ENCODE measurements at regions not wholly inside any gene's neighbourhood (a gene's known extent, or its start where the extent isn't known, plus 50 kb on each side); places are given as distances from the start of the nearest gene placed in this dataset.
"Not testable (repeated sequence)": the region's sequence is repeated elsewhere in the genome, so short reads cannot be mapped to it uniquely, and the experiment has no call there.

GRCh38 chr17:16839242-16840175 is 132.4 kb downstream of the TNFRSF13B start:
- not testable (repeated sequence) for H3K4me1 ChIP-seq (ENCODE audit: low read depth, poor library complexity, severe bottlenecking); H3K4me2 ChIP-seq; H3K9ac ChIP-seq; H3K36me3 ChIP-seq (ENCODE audit: insufficient read depth); H3K79me2 ChIP-seq (ENCODE audit: insufficient read depth, low read depth); H3K27me3 ChIP-seq (ENCODE audit: insufficient read depth, low read depth); H3K4me3 ChIP-seq (IDR thresholded peaks at IDR 0.05; ENCODE audit: insufficient read depth, low read depth, low read length); H2AFZ ChIP-seq (ENCODE audit: low read depth); H4K20me1 ChIP-seq (ENCODE audit: insufficient read depth); H3K27ac ChIP-seq

DNA sequence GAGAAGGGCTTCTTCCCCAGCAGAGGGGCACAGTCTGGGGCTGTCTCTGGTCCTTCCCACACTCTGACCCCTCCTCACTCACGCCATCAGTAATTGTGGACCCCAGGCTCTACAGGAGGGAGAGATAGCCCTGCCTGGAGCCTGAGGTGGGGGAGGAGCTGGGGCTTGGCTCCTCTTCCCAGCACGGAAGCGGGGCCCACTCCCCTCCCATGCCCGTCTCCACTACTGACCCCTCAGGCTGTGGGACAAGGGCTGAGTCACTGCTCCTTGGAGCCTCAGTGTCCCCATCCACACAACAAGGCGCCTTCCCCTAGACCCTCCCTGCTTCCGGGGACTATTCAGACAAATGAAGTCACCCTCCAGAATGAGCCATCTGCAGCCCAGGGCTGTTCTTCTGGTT is 133.1 kb downstream of the TNFRSF13B start:
- not testable (repeated sequence) for H4K20me1 ChIP-seq (ENCODE audit: insufficient read depth); H2AFZ ChIP-seq (ENCODE audit: low read depth); H3K9ac ChIP-seq; H3K4me1 ChIP-seq (ENCODE audit: low read depth, poor library complexity, severe bottlenecking); H3K27me3 ChIP-seq (ENCODE audit: insufficient read depth, low read depth); H3K79me2 ChIP-seq (ENCODE audit: insufficient read depth, low read depth); H3K4me3 ChIP-seq (IDR thresholded peaks at IDR 0.05; ENCODE audit: insufficient read depth, low read depth, low read length); H3K27ac ChIP-seq; H3K4me2 ChIP-seq; H3K36me3 ChIP-seq (ENCODE audit: insufficient read depth)

DNA sequence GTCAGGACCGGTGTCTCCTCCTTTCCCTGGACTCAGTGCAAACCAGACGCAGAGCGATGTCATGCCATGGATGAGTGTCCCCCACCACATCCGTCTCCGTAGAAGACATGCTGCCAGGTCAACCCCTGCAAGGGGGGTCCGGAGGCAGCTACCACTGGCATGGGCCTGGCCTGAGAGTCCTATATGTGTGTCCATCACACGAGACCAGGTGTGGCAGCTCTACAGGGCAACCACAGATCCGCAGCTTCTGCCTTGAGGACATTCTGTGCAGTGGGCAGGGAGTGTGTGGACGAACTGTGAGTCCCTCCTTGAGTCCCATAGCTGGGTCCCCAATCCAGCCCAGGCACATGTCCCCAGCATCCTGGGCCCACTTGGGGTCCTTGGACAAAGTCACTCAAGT is 133.6 kb downstream of the TNFRSF13B start:
- not testable (repeated sequence) for H3K79me2 ChIP-seq (ENCODE audit: insufficient read depth, low read depth); H3K36me3 ChIP-seq (ENCODE audit: insufficient read depth); H4K20me1 ChIP-seq (ENCODE audit: insufficient read depth); H3K27ac ChIP-seq; H2AFZ ChIP-seq (ENCODE audit: low read depth); H3K4me2 ChIP-seq; H3K27me3 ChIP-seq (ENCODE audit: insufficient read depth, low read depth); H3K9ac ChIP-seq; H3K4me3 ChIP-seq (IDR thresholded peaks at IDR 0.05; ENCODE audit: insufficient read depth, low read depth, low read length); H3K4me1 ChIP-seq (ENCODE audit: low read depth, poor library complexity, severe bottlenecking)

DNA sequence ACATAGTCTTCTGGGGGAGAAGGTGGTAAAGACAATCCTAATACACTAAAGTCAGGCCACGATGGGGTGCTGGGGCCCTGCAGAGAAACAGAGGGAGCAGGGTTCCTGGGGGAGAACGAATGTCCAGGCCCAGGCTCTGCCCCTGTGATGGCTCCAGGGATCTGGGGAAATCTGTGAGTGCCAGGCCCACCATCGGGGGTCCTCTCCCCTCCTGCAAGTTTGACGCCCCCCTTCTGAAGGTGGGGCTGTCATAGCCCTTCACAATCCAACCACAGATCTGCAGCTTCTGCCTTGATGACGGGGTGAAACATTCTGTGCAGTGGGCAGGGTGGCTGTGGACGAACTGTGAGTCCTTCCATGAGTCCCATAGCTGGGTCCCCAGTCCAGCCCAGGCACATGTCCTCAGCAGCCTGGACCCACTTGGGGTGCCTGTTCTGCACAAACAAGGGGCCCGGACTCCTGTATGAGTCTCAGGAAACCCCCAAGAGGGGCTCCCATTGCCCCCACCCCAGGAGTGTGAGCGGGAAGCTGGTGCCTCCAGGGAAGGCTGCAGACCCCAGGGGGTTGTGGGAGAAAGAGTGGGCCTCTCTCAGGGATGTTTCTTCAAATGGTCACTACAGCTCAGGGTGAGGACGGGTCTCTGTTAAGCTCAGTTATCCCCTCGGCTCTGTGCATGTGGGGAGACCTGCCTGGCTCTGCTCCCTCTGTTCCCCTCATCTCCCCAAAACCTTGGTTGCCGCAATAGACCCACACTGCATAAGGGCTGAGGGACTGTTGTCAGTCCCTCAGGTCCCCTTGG is 134.3 kb downstream of the TNFRSF13B start:
- H3K9ac ChIP-seq; H3K4me3 ChIP-seq (IDR thresholded peaks at IDR 0.05; ENCODE audit: insufficient read depth, low read depth, low read length); H4K20me1 ChIP-seq (ENCODE audit: insufficient read depth); H3K79me2 ChIP-seq (ENCODE audit: insufficient read depth, low read depth); H3K27ac ChIP-seq; H2AFZ ChIP-seq (ENCODE audit: low read depth); H3K36me3 ChIP-seq (ENCODE audit: insufficient read depth); H3K4me1 ChIP-seq (ENCODE audit: low read depth, poor library complexity, severe bottlenecking); H3K27me3 ChIP-seq (ENCODE audit: insufficient read depth, low read depth); H3K4me2 ChIP-seq: not testable (repeated sequence)

DNA sequence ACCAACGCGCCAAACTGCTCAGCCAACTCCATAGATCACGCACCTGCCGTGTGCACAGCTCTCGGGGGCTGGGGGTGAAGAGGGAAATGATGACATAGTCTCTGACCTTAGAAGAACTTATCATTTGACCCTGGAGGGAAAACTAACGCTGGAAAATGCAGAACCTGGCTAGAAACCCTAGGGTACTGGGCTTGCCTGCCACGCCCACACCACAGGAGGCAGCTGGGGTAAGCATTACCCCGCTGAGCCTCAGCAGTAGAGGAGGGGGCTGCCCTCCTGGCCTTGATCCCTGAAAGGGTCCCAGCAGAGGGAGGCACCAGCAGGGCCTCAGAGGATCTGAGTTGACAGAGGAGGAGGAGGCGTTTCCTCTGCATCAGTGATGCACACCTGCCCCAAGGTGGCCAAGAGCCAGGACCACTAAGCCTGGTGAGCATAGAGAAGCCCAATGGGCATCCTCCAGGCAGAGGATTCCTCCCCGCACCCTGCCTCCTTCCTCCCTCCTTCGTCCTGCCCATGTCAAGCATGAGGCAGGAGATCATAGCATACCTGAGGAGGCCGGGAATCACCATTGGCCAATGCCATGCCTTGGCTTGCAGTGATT is 135.5 kb downstream of the TNFRSF13B start:
- H3K4me2 ChIP-seq; H3K27ac ChIP-seq; H3K4me3 ChIP-seq (IDR thresholded peaks at IDR 0.05; ENCODE audit: insufficient read depth, low read depth, low read length); H3K9ac ChIP-seq; H3K36me3 ChIP-seq (ENCODE audit: insufficient read depth); H3K4me1 ChIP-seq (ENCODE audit: low read depth, poor library complexity, severe bottlenecking); H4K20me1 ChIP-seq (ENCODE audit: insufficient read depth); H3K79me2 ChIP-seq (ENCODE audit: insufficient read depth, low read depth); H2AFZ ChIP-seq (ENCODE audit: low read depth); H3K27me3 ChIP-seq (ENCODE audit: insufficient read depth, low read depth): not testable (repeated sequence)

- not testable (repeated sequence) for H3K27ac ChIP-seq; H3K79me2 ChIP-seq (ENCODE audit: insufficient read depth, low read depth); H3K4me1 ChIP-seq (ENCODE audit: low read depth, poor library complexity, severe bottlenecking); H3K9ac ChIP-seq; H2AFZ ChIP-seq (ENCODE audit: low read depth); H3K4me2 ChIP-seq; H3K36me3 ChIP-seq (ENCODE audit: insufficient read depth); H3K4me3 ChIP-seq (IDR thresholded peaks at IDR 0.05; ENCODE audit: insufficient read depth, low read depth, low read length); H4K20me1 ChIP-seq (ENCODE audit: insufficient read depth); H3K27me3 ChIP-seq (ENCODE audit: insufficient read depth, low read depth)
Measured at GRCh38 chr17:16833517-16833916, 138.4 kb downstream of the TNFRSF13B start.

DNA sequence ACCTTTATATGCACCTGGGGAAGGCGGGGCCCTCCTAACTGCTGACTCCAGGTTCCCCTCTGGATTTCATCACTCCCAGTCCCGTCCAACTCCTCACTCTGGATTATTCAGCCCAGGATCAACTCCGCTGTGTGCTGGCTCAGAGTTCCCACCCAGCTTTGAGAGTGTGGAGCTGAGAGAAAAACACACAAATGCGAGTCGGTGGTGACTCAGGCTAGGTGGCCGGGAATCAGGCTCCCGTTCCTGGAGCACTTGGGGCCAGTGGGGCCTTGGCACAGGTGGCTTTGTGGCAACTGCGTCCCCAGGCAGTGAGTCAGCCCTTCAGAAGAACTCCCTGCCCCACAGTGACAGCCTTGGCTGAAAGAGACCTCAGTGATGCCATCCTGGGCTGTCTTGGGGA is 139.1 kb downstream of the TNFRSF13B start:
- H3K4me3 ChIP-seq (IDR thresholded peaks at IDR 0.05; ENCODE audit: insufficient read depth, low read depth, low read length); H3K79me2 ChIP-seq (ENCODE audit: insufficient read depth, low read depth); H3K27ac ChIP-seq; H2AFZ ChIP-seq (ENCODE audit: low read depth); H3K9ac ChIP-seq; H3K27me3 ChIP-seq (ENCODE audit: insufficient read depth, low read depth); H3K4me1 ChIP-seq (ENCODE audit: low read depth, poor library complexity, severe bottlenecking); H3K36me3 ChIP-seq (ENCODE audit: insufficient read depth); H3K4me2 ChIP-seq; H4K20me1 ChIP-seq (ENCODE audit: insufficient read depth): not testable (repeated sequence)

- H3K79me2 ChIP-seq (ENCODE audit: insufficient read depth, low read depth); H3K4me2 ChIP-seq; H3K4me3 ChIP-seq (IDR thresholded peaks at IDR 0.05; ENCODE audit: insufficient read depth, low read depth, low read length); H3K9ac ChIP-seq; H2AFZ ChIP-seq (ENCODE audit: low read depth); H3K27ac ChIP-seq; H3K27me3 ChIP-seq (ENCODE audit: insufficient read depth, low read depth); H3K4me1 ChIP-seq (ENCODE audit: low read depth, poor library complexity, severe bottlenecking); H4K20me1 ChIP-seq (ENCODE audit: insufficient read depth); H3K36me3 ChIP-seq (ENCODE audit: insufficient read depth): not testable (repeated sequence)
Measured at GRCh38 chr17:16832206-16832605, 139.7 kb downstream of the TNFRSF13B start.

DNA sequence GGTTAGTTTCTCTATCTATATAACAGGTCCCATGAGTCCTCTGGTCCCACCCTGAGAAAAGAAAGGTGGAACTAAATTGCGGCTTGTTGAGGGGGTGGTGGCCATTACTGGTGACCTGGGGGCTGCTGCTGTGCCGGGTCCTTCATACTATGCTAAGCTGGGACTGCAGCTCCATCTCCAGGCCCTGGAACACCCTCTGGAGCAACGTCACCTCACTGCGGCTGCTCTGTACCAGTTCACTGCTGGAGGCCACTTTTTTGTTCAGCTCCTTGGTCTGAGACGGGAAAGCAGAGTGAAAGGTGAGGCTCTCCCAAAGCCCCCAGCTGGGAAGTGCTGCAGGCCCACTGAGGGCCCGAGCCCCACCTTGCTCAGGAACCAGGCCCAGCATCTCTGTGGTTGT is 140.7 kb downstream of the CCDC144A start:
- H3K27me3 ChIP-seq (ENCODE audit: insufficient read depth, low read depth); H4K20me1 ChIP-seq (ENCODE audit: insufficient read depth); H3K79me2 ChIP-seq (ENCODE audit: insufficient read depth, low read depth); H3K36me3 ChIP-seq (ENCODE audit: insufficient read depth); H3K4me1 ChIP-seq (ENCODE audit: low read depth, poor library complexity, severe bottlenecking); H3K4me2 ChIP-seq; H3K27ac ChIP-seq; H2AFZ ChIP-seq (ENCODE audit: low read depth); H3K9ac ChIP-seq; H3K4me3 ChIP-seq (IDR thresholded peaks at IDR 0.05; ENCODE audit: insufficient read depth, low read depth, low read length): not testable (repeated sequence)

DNA sequence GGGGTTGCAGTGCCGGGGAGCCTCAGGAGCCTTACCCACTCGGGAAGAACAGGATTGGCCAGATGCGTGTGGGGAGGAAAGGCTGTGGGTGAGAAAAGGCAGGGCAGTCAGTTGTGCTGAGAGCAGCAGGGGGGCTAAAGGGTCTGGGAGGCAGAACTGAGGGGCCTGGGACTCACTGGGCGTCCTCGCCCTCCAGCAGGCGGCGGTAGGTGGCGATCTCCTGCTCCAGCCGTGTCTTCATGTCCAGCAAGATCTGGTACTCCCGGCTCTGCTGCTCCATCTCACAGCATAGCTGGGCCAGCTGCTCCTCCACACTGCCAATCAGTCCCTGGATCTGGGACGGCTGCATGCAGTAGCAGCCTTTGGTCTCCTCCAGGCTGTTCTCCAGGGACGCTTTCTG is 140.2 kb downstream of the CCDC144A start:
- not testable (repeated sequence) for H2AFZ ChIP-seq (ENCODE audit: low read depth); H3K4me3 ChIP-seq (IDR thresholded peaks at IDR 0.05; ENCODE audit: insufficient read depth, low read depth, low read length); H3K79me2 ChIP-seq (ENCODE audit: insufficient read depth, low read depth); H3K9ac ChIP-seq; H4K20me1 ChIP-seq (ENCODE audit: insufficient read depth); H3K36me3 ChIP-seq (ENCODE audit: insufficient read depth); H3K27ac ChIP-seq; H3K27me3 ChIP-seq (ENCODE audit: insufficient read depth, low read depth); H3K4me2 ChIP-seq; H3K4me1 ChIP-seq (ENCODE audit: low read depth, poor library complexity, severe bottlenecking)

All from KMS-11 (cell line).